Activated CD8-positive, alpha-beta memory T cell treated with anti-CD3 and anti-CD28 coated beads, Interleukin-2, amount 10 ng/mL, durations not matched to agents 7 days and 5 days (primary cell): ENCODE measurements at regions not wholly inside any gene's neighbourhood (a gene's known extent, or its start where the extent isn't known, plus 50 kb on each side); places are given as distances from the start of the nearest gene placed in this dataset.

Experiments used
- ATAC-seq: fragments of 150-1000 bp; cut with Tn5 transposase; one replicate; pipeline ENCODE4 v1.10.0; 2021; ENCODE audit warnings: moderate library complexity
- CTCF ChIA-PET: fragments of 350-600 bp; sonication (Branson Sonifier 250); formaldehyde crosslinking; loops from one replicate; lab custom pipeline; 2021; ENCODE audit warnings: antibody characterized with exemption; lab: Charles Lee
- DNase-seq: peaks from one replicate; pipeline ENCODE4 v3.0.0-alpha.2; 2020
- H3K27ac Mint-ChIP-seq: one replicate; pipeline ENCODE4 v1.8.0; 2021; ENCODE audit warnings: mild to moderate bottlenecking, mixed read lengths
- H3K27me3 Mint-ChIP-seq: one replicate; pipeline ENCODE4 v1.8.0; 2021; ENCODE audit warnings: mixed read lengths
- H3K36me3 Mint-ChIP-seq: one replicate; pipeline ENCODE4 v1.8.0; 2021; ENCODE audit warnings: mild to moderate bottlenecking, mixed read lengths
- H3K4me1 Mint-ChIP-seq: one replicate; pipeline ENCODE4 v1.8.0; 2021; ENCODE audit warnings: mixed read lengths
- H3K4me3 Mint-ChIP-seq: one replicate; pipeline ENCODE4 v1.8.0; 2021; ENCODE audit warnings: mild to moderate bottlenecking, moderate library complexity, mixed read lengths
- H3K9me3 Mint-ChIP-seq: one replicate; pipeline ENCODE4 v1.8.0; 2022; ENCODE audit warnings: low read depth, mixed read lengths

GRCh38 chr15:100703032-100703578 is 100.7 kb downstream of the ASB7 start:
- Mint-ChIP-seq H3K27me3 (peaks cover 30% of the 10 kb centered on the region), H3K27ac (no peak overlapping the region), H3K4me3 (no peak overlapping the region), H3K36me3 (peaks cover 1% of the 10 kb centered on the region), H3K9me3 (no peaks in the 10 kb centered on the region), H3K4me1 (peaks cover 9% of the 10 kb centered on the region)
- DNase-seq (peak; percentile 72), ATAC-seq (peak; percentile 76)
- CTCF ChIA-PET = no interaction called here

GRCh38 chr15:100703671-100704070 is 101.3 kb downstream of the ASB7 start:
- H3K27ac Mint-ChIP-seq = no peak overlapping the region
- H3K9me3 Mint-ChIP-seq = no peaks in the 10 kb centered on the region
- CTCF ChIA-PET = no interaction called here
- H3K4me1 Mint-ChIP-seq = peaks cover 9% of the 10 kb centered on the region
- H3K4me3 Mint-ChIP-seq = no peak overlapping the region
- peaks cover 1% of the 10 kb centered on the region for H3K36me3 Mint-ChIP-seq
- DNase-seq (no peak), ATAC-seq (no peak)
- H3K27me3 Mint-ChIP-seq = peaks cover 30% of the 10 kb centered on the region

GRCh38 chr15:100704281-100705055 is 102.1 kb downstream of the ASB7 start:
- no peak overlapping the region for H3K27ac Mint-ChIP-seq
- no peaks in the 10 kb centered on the region for H3K9me3 Mint-ChIP-seq
- CTCF ChIA-PET = no interaction called here
- H3K4me3 Mint-ChIP-seq = no peak overlapping the region
- DNase-seq (no peak), ATAC-seq (no peak)
- H3K4me1 Mint-ChIP-seq = peaks cover 9% of the 10 kb centered on the region
- H3K27me3 Mint-ChIP-seq = peaks cover 27% of the 10 kb centered on the region
- H3K36me3 Mint-ChIP-seq = peaks cover 1% of the 10 kb centered on the region

GRCh38 chr15:100705065-100705464 is 102.7 kb downstream of the ASB7 start:
- Mint-ChIP-seq H3K9me3 (peaks cover 5% of the 10 kb centered on the region), H3K4me3 (no peak overlapping the region), H3K27ac (no peak overlapping the region), H3K36me3 (peaks cover 1% of the 10 kb centered on the region), H3K4me1 (peaks cover 9% of the 10 kb centered on the region), H3K27me3 (peaks cover 27% of the 10 kb centered on the region)
- DNase-seq (no peak), ATAC-seq (no peak)
- CTCF ChIA-PET = no interaction called here

- Mint-ChIP-seq H3K9me3 (peaks cover 10% of the 10 kb centered on the region), H3K27ac (no peak overlapping the region), H3K36me3 (peaks cover 1% of the 10 kb centered on the region), H3K4me3 (no peak overlapping the region), H3K27me3 (peaks cover 24% of the 10 kb centered on the region), H3K4me1 (peaks cover 9% of the 10 kb centered on the region)
- DNase-seq (no peak), ATAC-seq (no peak)
- CTCF ChIA-PET = no interaction called here
Observed at GRCh38 chr15:100705841-100706240, 103.5 kb downstream of the ASB7 start.

- H3K36me3 Mint-ChIP-seq = peaks cover 1% of the 10 kb centered on the region
- H3K27ac Mint-ChIP-seq = no peak overlapping the region
- ATAC-seq (no peak), DNase-seq (no peak)
- H3K9me3 Mint-ChIP-seq = peaks cover 10% of the 10 kb centered on the region
- CTCF ChIA-PET = no interaction called here
- H3K4me3 Mint-ChIP-seq = no peak overlapping the region
- peaks cover 14% of the 10 kb centered on the region for H3K27me3 Mint-ChIP-seq
- peaks cover 9% of the 10 kb centered on the region for H3K4me1 Mint-ChIP-seq
Observed at GRCh38 chr15:100707229-100707628, 104.8 kb downstream of the ASB7 start.

- Mint-ChIP-seq H3K27me3 (peaks cover 14% of the 10 kb centered on the region), H3K36me3 (peaks cover 1% of the 10 kb centered on the region), H3K4me1 (peaks cover 1% of the 10 kb centered on the region), H3K4me3 (no peak overlapping the region), H3K9me3 (peaks cover 10% of the 10 kb centered on the region), H3K27ac (no peak overlapping the region)
- CTCF ChIA-PET = no interaction called here
- DNase-seq = no peak
- ATAC-seq = no peak
Observed at GRCh38 chr15:100708916-100709315, 106.5 kb downstream of the ASB7 start.

- ATAC-seq = no peak
- Mint-ChIP-seq H3K9me3 (peaks cover 10% of the 10 kb centered on the region), H3K36me3 (peaks cover 1% of the 10 kb centered on the region), H3K27me3 (peaks cover 10% of the 10 kb centered on the region), H3K27ac (no peak overlapping the region), H3K4me3 (no peak overlapping the region), H3K4me1 (no peaks in the 10 kb centered on the region)
- no peak for DNase-seq
- CTCF ChIA-PET = no interaction called here
Observed at GRCh38 chr15:100710222-100710621, 107.8 kb downstream of the ASB7 start.

GRCh38 chr15:100710744-100711515 is 108.5 kb downstream of the ASB7 start:
- ATAC-seq (no peak), DNase-seq (no peak)
- peaks cover 9% of the 10 kb centered on the region for H3K27me3 Mint-ChIP-seq
- peaks cover 10% of the 10 kb centered on the region for H3K9me3 Mint-ChIP-seq
- peaks cover 1% of the 10 kb centered on the region for H3K36me3 Mint-ChIP-seq
- no peak overlapping the region for H3K4me3 Mint-ChIP-seq
- no peak overlapping the region for H3K27ac Mint-ChIP-seq
- no peaks in the 10 kb centered on the region for H3K4me1 Mint-ChIP-seq
- CTCF ChIA-PET = no interaction called here

- CTCF ChIA-PET = no interaction called here
- Mint-ChIP-seq H3K27ac (no peak overlapping the region), H3K4me1 (no peaks in the 10 kb centered on the region), H3K4me3 (no peak overlapping the region), H3K9me3 (peaks cover 10% of the 10 kb centered on the region), H3K27me3 (peaks cover 9% of the 10 kb centered on the region), H3K36me3 (peaks cover 1% of the 10 kb centered on the region)
- no peak for ATAC-seq
- DNase-seq = no peak
Observed at GRCh38 chr15:100711516-100712021, 109.2 kb downstream of the ASB7 start.

- peaks cover 1% of the 10 kb centered on the region for H3K36me3 Mint-ChIP-seq
- CTCF ChIA-PET = no interaction called here
- H3K27me3 Mint-ChIP-seq = peaks cover 9% of the 10 kb centered on the region
- DNase-seq (no peak), ATAC-seq (no peak)
- H3K4me3 Mint-ChIP-seq = no peak overlapping the region
- no peak overlapping the region for H3K27ac Mint-ChIP-seq
- H3K9me3 Mint-ChIP-seq = peaks cover 10% of the 10 kb centered on the region
- no peaks in the 10 kb centered on the region for H3K4me1 Mint-ChIP-seq
Observed at GRCh38 chr15:100712226-100712625, 109.8 kb downstream of the ASB7 start.

- Mint-ChIP-seq H3K27me3 (peaks cover 7% of the 10 kb centered on the region), H3K36me3 (no peaks in the 10 kb centered on the region), H3K27ac (no peak overlapping the region), H3K4me3 (no peak overlapping the region), H3K9me3 (peaks cover 10% of the 10 kb centered on the region), H3K4me1 (no peaks in the 10 kb centered on the region)
- ATAC-seq (no peak), DNase-seq (no peak)
- CTCF ChIA-PET = no interaction called here
Observed at GRCh38 chr15:100713163-100713867, 110.9 kb downstream of the ASB7 start.

- no peak for ATAC-seq
Observed at GRCh38 chr15:100714034-100714748, 111.8 kb downstream of the ASB7 start.

More at GRCh38 chr15:100714034-100714748, 111.8 kb downstream of the ASB7 start:
- Mint-ChIP-seq H3K36me3 (no peaks in the 10 kb centered on the region), H3K4me1 (no peaks in the 10 kb centered on the region), H3K27me3 (no peaks in the 10 kb centered on the region), H3K27ac (no peak overlapping the region), H3K4me3 (no peak overlapping the region), H3K9me3 (peaks cover 10% of the 10 kb centered on the region)
- CTCF ChIA-PET = no interaction called here
- DNase-seq = no peak
